ENCODE measurements at regions not wholly inside any gene's neighbourhood (a gene's known extent, or its start where the extent isn't known, plus 50 kb on each side); places are given as distances from the start of the nearest gene placed in this dataset.
A peak's percentile ranks its signal among the peaks of the same experiment; 100 is the strongest.

- H3K4me3 ChIP-seq (ENCODE audit: low read depth, low read length), result no peak overlapping the region
- peak; percentile 42 for DNase-seq (ENCODE audit: low read depth)
- no peak for TF ChIP-seq CTCF (IDR thresholded peaks at IDR 0.05; ENCODE audit: insufficient read depth, low read depth, low read length, missing control alignments)
Measured at GRCh38 chr1:192951691-192952460, 107.3 kb downstream of the UCHL5 start.

- no peak overlapping the region for H3K4me3 ChIP-seq (ENCODE audit: low read depth, low read length)
- no peak for TF ChIP-seq CTCF (IDR thresholded peaks at IDR 0.05; ENCODE audit: insufficient read depth, low read depth, low read length, missing control alignments)
- DNase-seq (ENCODE audit: low read depth), result no peak
Measured at GRCh38 chr1:192952646-192953045, 106.5 kb downstream of the UCHL5 start.

GRCh38 chr1:192954705-192955265 is 104.4 kb downstream of the UCHL5 start:
- no peak for DNase-seq (ENCODE audit: low read depth)
- no peak overlapping the region for H3K4me3 ChIP-seq (ENCODE audit: low read depth, low read length)
- TF ChIP-seq CTCF (IDR thresholded peaks at IDR 0.05; ENCODE audit: insufficient read depth, low read depth, low read length, missing control alignments), result no peak

- no peak overlapping the region for H3K4me3 ChIP-seq (ENCODE audit: low read depth, low read length)
- no peak for DNase-seq (ENCODE audit: low read depth)
- no peak for TF ChIP-seq CTCF (IDR thresholded peaks at IDR 0.05; ENCODE audit: insufficient read depth, low read depth, low read length, missing control alignments)
Measured at GRCh38 chr1:192958350-192958749, 100.8 kb downstream of the UCHL5 start.

GRCh38 chr1:192958871-192959270 is 100.3 kb downstream of the UCHL5 start:
- TF ChIP-seq CTCF (IDR thresholded peaks at IDR 0.05; ENCODE audit: insufficient read depth, low read depth, low read length, missing control alignments), result no peak
- DNase-seq (ENCODE audit: low read depth), result no peak
- no peak overlapping the region for H3K4me3 ChIP-seq (ENCODE audit: low read depth, low read length)

- no peak for TF ChIP-seq CTCF (IDR thresholded peaks at IDR 0.05; ENCODE audit: insufficient read depth, low read depth, low read length, missing control alignments)
Measured at GRCh38 chr1:192959657-192960186, 99.4 kb downstream of the UCHL5 start.

More at GRCh38 chr1:192959657-192960186, 99.4 kb downstream of the UCHL5 start:
- DNase-seq (ENCODE audit: low read depth), result no peak
- no peak overlapping the region for H3K4me3 ChIP-seq (ENCODE audit: low read depth, low read length)

All from GM12865 (cell line).